ENCODE measurements at regions not wholly inside any gene's neighbourhood (a gene's known extent, or its start where the extent isn't known, plus 50 kb on each side); places are given as distances from the start of the nearest gene placed in this dataset.

- H3K4me1 Mint-ChIP-seq: peaks cover 5 to 6% (median 6%) of the 10 kb centered on the region in 4 donors
- Histone ChIP-seq H3K27ac (ENCODE audit: low read depth, low read length) (no peak overlapping the region), H3K36me3 (ENCODE audit: insufficient read depth, low read length) (no peaks in the 10 kb centered on the region), H3K27me3 (ENCODE audit: insufficient read depth, low read length) (no peaks in the 10 kb centered on the region), H3K9me3 (ENCODE audit: control insufficient read depth in 1 of 2, low read length in 2 of 2) (no peaks in the 10 kb centered on the region), H3K4me1 (ENCODE audit: insufficient read depth, low read length) (peaks cover 10% of the 10 kb centered on the region), H3K4me3 (ENCODE audit: low read length in 2 of 2) (no peak overlapping the region)
- H3K27me3 Mint-ChIP-seq: peaks cover 0 to 1% of the 10 kb centered on the region in 2 donors
- no peak overlapping the region for H3K4me3 Mint-ChIP-seq
- intact Hi-C loops (cut with micrococcal nuclease): no loop called here
- no peaks in the 10 kb centered on the region for H3K36me3 Mint-ChIP-seq
- ChIA-PET POLR2A (ENCODE audit: partially characterized antibody) (no interaction called here), CTCF (ENCODE audit: partially characterized antibody) (no interaction called here)
- DNase-seq: no peak
- H3K9me3 Mint-ChIP-seq: peaks cover 0 to 2% (median 0%) of the 10 kb centered on the region in 8 donors
- H3K27ac Mint-ChIP-seq: no peak overlapping the region
Measured at GRCh38 chr12:131506426-131506825, 204.5 kb upstream of the SFSWAP start.

- ChIA-PET CTCF (ENCODE audit: partially characterized antibody) (no interaction called here), POLR2A (ENCODE audit: partially characterized antibody) (no interaction called here)
- Mint-ChIP-seq H3K27me3 (peaks cover 0 to 1% of the 10 kb centered on the region in 2 donors), H3K36me3 (no peaks in the 10 kb centered on the region), H3K4me3 (no peak overlapping the region), H3K9me3 (peaks cover 0 to 2% (median 0%) of the 10 kb centered on the region in 8 donors), H3K4me1 (peaks cover 9 to 13% (median 10%) of the 10 kb centered on the region in 4 donors), H3K27ac (no peak overlapping the region)
- no peak for DNase-seq
- H3K9me3 ChIP-seq (ENCODE audit: control insufficient read depth in 1 of 2, low read length in 2 of 2): no peaks in the 10 kb centered on the region
- no peaks in the 10 kb centered on the region for H3K27me3 ChIP-seq (ENCODE audit: insufficient read depth, low read length)
- H3K27ac ChIP-seq (ENCODE audit: low read depth, low read length): no peak overlapping the region
- no peak overlapping the region for H3K4me3 ChIP-seq (ENCODE audit: low read length in 2 of 2)
- no peaks in the 10 kb centered on the region for H3K36me3 ChIP-seq (ENCODE audit: insufficient read depth, low read length)
- peaks cover 17% of the 10 kb centered on the region for H3K4me1 ChIP-seq (ENCODE audit: insufficient read depth, low read length)
- intact Hi-C loops (cut with micrococcal nuclease): no loop called here
Measured at GRCh38 chr12:131507094-131507493, 203.8 kb upstream of the SFSWAP start.

GRCh38 chr12:131507881-131508280 lies 203.0 kb upstream of the SFSWAP start:
- Mint-ChIP-seq H3K27ac (peak overlapping the region in 1 of 7 donors; percentile 52), H3K4me1 (peaks cover 12 to 19% (median 15%) of the 10 kb centered on the region in 4 donors), H3K36me3 (no peaks in the 10 kb centered on the region), H3K9me3 (peaks cover 0 to 1% (median 0%) of the 10 kb centered on the region in 8 donors), H3K4me3 (no peak overlapping the region), H3K27me3 (peaks cover 0 to 1% of the 10 kb centered on the region in 2 donors)
- no peaks in the 10 kb centered on the region for H3K9me3 ChIP-seq (ENCODE audit: control insufficient read depth in 1 of 2, low read length in 2 of 2)
- no peak overlapping the region for H3K27ac ChIP-seq (ENCODE audit: low read depth, low read length)
- peaks cover 17% of the 10 kb centered on the region for H3K4me1 ChIP-seq (ENCODE audit: insufficient read depth, low read length)
- H3K36me3 ChIP-seq (ENCODE audit: insufficient read depth, low read length): no peaks in the 10 kb centered on the region
- no peak overlapping the region for H3K4me3 ChIP-seq (ENCODE audit: low read length in 2 of 2)
- ChIA-PET POLR2A (ENCODE audit: partially characterized antibody) (no interaction called here), CTCF (ENCODE audit: partially characterized antibody) (no interaction called here)
- no peak for DNase-seq
- no peaks in the 10 kb centered on the region for H3K27me3 ChIP-seq (ENCODE audit: insufficient read depth, low read length)
- intact Hi-C loops (cut with micrococcal nuclease): no loop called here

GRCh38 chr12:131509701-131510100 lies 201.2 kb upstream of the SFSWAP start:
- no peaks in the 10 kb centered on the region for H3K36me3 Mint-ChIP-seq
- H3K27me3 Mint-ChIP-seq: peaks cover 0 to 3% of the 10 kb centered on the region in 2 donors
- Histone ChIP-seq H3K27ac (ENCODE audit: low read depth, low read length) (no peak overlapping the region), H3K27me3 (ENCODE audit: insufficient read depth, low read length) (no peaks in the 10 kb centered on the region), H3K9me3 (ENCODE audit: control insufficient read depth in 1 of 2, low read length in 2 of 2) (no peaks in the 10 kb centered on the region), H3K4me3 (ENCODE audit: low read length in 2 of 2) (no peak overlapping the region), H3K4me1 (ENCODE audit: insufficient read depth, low read length) (peaks cover 17% of the 10 kb centered on the region), H3K36me3 (ENCODE audit: insufficient read depth, low read length) (no peaks in the 10 kb centered on the region)
- H3K9me3 Mint-ChIP-seq: peaks cover 0 to 5% (median 0%) of the 10 kb centered on the region in 8 donors
- intact Hi-C loops (cut with micrococcal nuclease): no loop called here
- no peak overlapping the region for H3K4me3 Mint-ChIP-seq
- POLR2A ChIA-PET (ENCODE audit: partially characterized antibody): no interaction called here
- peaks cover 12 to 19% (median 15%) of the 10 kb centered on the region in 4 donors for H3K4me1 Mint-ChIP-seq
- DNase-seq: no peak
- peak overlapping the region in 1 of 7 donors; percentile 87 for H3K27ac Mint-ChIP-seq
- CTCF ChIA-PET (ENCODE audit: partially characterized antibody): no interaction called here

GRCh38 chr12:131510431-131510830 lies 200.5 kb upstream of the SFSWAP start:
- POLR2A ChIA-PET (ENCODE audit: partially characterized antibody): interaction anchor here (1.1 to 1.2 kb wide), 2 partner anchors 11 to 200 kb away, joined by 3 to 7 read pairs; partner anchors contain the start of gene SFSWAP
- Histone ChIP-seq H3K4me3 (ENCODE audit: low read length in 2 of 2) (no peak overlapping the region), H3K9me3 (ENCODE audit: control insufficient read depth in 1 of 2, low read length in 2 of 2) (no peaks in the 10 kb centered on the region), H3K4me1 (ENCODE audit: insufficient read depth, low read length) (peaks cover 17% of the 10 kb centered on the region), H3K27ac (ENCODE audit: low read depth, low read length) (no peak overlapping the region), H3K36me3 (ENCODE audit: insufficient read depth, low read length) (no peaks in the 10 kb centered on the region), H3K27me3 (ENCODE audit: insufficient read depth, low read length) (no peaks in the 10 kb centered on the region)
- peak overlapping the region in 2 of 7 donors; percentile 19 to 87 for H3K27ac Mint-ChIP-seq
- peaks cover 0 to 8% (median 5%) of the 10 kb centered on the region in 8 donors for H3K9me3 Mint-ChIP-seq
- peaks cover 3 to 5% of the 10 kb centered on the region in 2 donors for H3K27me3 Mint-ChIP-seq
- H3K4me3 Mint-ChIP-seq: no peak overlapping the region
- peaks cover 12 to 19% (median 15%) of the 10 kb centered on the region in 4 donors for H3K4me1 Mint-ChIP-seq
- no peak for DNase-seq
- H3K36me3 Mint-ChIP-seq: peaks cover 0 to 3% of the 10 kb centered on the region in 2 donors
- CTCF ChIA-PET (ENCODE audit: partially characterized antibody): no interaction called here
- intact Hi-C loops (cut with micrococcal nuclease): no loop called here

GRCh38 chr12:131511391-131511802 lies 199.5 kb upstream of the SFSWAP start:
- no peak overlapping the region for H3K27ac ChIP-seq (ENCODE audit: low read depth, low read length)
- Mint-ChIP-seq H3K9me3 (peaks cover 0 to 14% (median 13%) of the 10 kb centered on the region in 8 donors), H3K4me1 (peaks cover 12 to 19% (median 15%) of the 10 kb centered on the region in 4 donors), H3K4me3 (peak overlapping the region in 6 of 8 donors; percentile 12 to 58 (median 45)), H3K36me3 (peaks cover 4 to 8% of the 10 kb centered on the region in 2 donors), H3K27me3 (peaks cover 3 to 5% of the 10 kb centered on the region in 2 donors), H3K27ac (peak overlapping the region; percentile 70 to 90 (median 89))
- no peaks in the 10 kb centered on the region for H3K27me3 ChIP-seq (ENCODE audit: insufficient read depth, low read length)
- ChIA-PET POLR2A (ENCODE audit: partially characterized antibody) (interaction anchor here (0.7 to 1.5 kb wide), 4 partner anchors 12 to 199 kb away, joined by 3 to 7 read pairs (median 5); partner anchors contain the start of gene SFSWAP), CTCF (ENCODE audit: partially characterized antibody) (no interaction called here)
- H3K36me3 ChIP-seq (ENCODE audit: insufficient read depth, low read length): no peaks in the 10 kb centered on the region
- H3K4me1 ChIP-seq (ENCODE audit: insufficient read depth, low read length): peaks cover 17% of the 10 kb centered on the region
- DNase-seq: peak; percentile 48 to 70 (median 60)
- intact Hi-C loops (cut with micrococcal nuclease): loop anchor here (1.0 kb wide), 1 partner anchor 97 kb away; no protein-coding TSS in a partner anchor
- H3K4me3 ChIP-seq (ENCODE audit: low read length in 2 of 2): no peak overlapping the region
- H3K9me3 ChIP-seq (ENCODE audit: control insufficient read depth in 1 of 2, low read length in 2 of 2): no peaks in the 10 kb centered on the region

GRCh38 chr12:131511803-131512561 lies 198.9 kb upstream of the SFSWAP start:
- Mint-ChIP-seq H3K4me3 (peak overlapping the region in 5 of 8 donors; percentile 12 to 58 (median 43)), H3K4me1 (peaks cover 12 to 19% (median 15%) of the 10 kb centered on the region in 4 donors), H3K27me3 (peaks cover 3 to 5% of the 10 kb centered on the region in 2 donors), H3K36me3 (peaks cover 4 to 9% of the 10 kb centered on the region in 2 donors), H3K9me3 (peaks cover 0 to 19% (median 15%) of the 10 kb centered on the region in 8 donors), H3K27ac (peak overlapping the region; percentile 70 to 90 (median 89))
- intact Hi-C loops (cut with micrococcal nuclease): loop anchor here (1.0 kb wide), 1 partner anchor 96 kb away; no protein-coding TSS in a partner anchor
- Histone ChIP-seq H3K4me1 (ENCODE audit: insufficient read depth, low read length) (peaks cover 17% of the 10 kb centered on the region), H3K9me3 (ENCODE audit: control insufficient read depth in 1 of 2, low read length in 2 of 2) (no peaks in the 10 kb centered on the region), H3K4me3 (ENCODE audit: low read length in 2 of 2) (no peak overlapping the region), H3K36me3 (ENCODE audit: insufficient read depth, low read length) (no peaks in the 10 kb centered on the region), H3K27ac (ENCODE audit: low read depth, low read length) (no peak overlapping the region), H3K27me3 (ENCODE audit: insufficient read depth, low read length) (no peaks in the 10 kb centered on the region)
- ChIA-PET CTCF (ENCODE audit: partially characterized antibody) (no interaction called here), POLR2A (ENCODE audit: partially characterized antibody) (interaction anchor here (1.5 kb wide), 1 partner anchor 24 kb away, joined by 6 read pairs; no protein-coding TSS in a partner anchor)
- DNase-seq: no peak

All from CD4-positive, alpha-beta memory T cell (primary cell).